HG02852 (cell line): ENCODE measurements at regions not wholly inside any gene's neighbourhood (a gene's known extent, or its start where the extent isn't known, plus 50 kb on each side); places are given as distances from the start of the nearest gene placed in this dataset.

ENCODE experiments used
- ATAC-seq: cut with Tn5 transposase; IDR thresholded peaks from one replicate; pipeline ENCODE4 v1.9.1; 2021; ENCODE audit warnings: mild to moderate bottlenecking, moderate library complexity; ENCODE audit not compliant: unreplicated experiment

DNA sequence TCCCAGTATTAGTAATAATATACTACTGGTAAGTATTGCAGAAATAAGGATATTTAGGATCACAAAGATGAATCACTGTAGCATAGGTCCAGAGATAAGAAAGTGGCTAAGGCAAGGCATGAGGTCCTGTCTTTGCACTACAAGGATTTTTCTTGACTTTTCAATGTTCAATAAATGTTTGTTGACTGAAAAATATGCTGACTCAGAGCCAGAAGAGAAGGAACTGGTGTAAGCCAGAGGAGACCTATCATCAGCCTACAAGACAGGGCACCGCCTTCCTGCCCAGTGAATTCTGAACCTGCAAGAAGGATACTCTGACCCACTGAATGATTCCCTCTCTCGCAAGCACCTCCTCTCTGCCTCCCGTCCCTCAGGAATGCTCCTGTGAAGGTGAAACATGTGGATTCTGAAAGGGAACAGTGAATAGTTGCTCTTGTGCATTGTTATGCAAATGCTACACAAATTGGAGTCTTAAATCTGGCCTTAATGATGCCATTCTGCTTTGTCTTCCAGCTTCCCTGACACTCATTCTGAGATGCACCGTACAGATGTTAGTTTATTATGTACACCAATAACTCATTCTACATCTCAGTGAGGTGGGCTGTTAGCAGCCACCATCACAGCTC is 540.0 kb downstream of the OMA1 start:
- no peak for ATAC-seq

DNA sequence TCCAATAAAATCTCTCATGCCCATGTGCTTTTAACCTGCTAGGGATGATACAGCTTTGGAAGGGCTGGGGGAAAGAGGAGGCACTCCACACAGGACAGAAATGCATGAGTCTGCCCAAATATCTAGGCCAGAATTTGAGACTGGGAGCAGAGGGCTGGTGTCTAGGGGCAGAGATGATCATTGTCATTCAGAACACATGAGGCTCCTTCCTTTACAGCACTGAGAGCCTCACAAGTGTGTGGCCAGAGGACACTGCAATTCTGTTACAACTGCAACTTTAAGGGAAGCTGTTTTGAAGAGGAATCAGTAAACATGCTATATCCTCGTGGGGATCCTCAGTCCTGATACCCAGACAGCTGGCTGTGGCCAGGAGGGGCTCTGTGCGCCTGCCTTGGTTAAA is 541.3 kb downstream of the OMA1 start:
- no peak for ATAC-seq

DNA sequence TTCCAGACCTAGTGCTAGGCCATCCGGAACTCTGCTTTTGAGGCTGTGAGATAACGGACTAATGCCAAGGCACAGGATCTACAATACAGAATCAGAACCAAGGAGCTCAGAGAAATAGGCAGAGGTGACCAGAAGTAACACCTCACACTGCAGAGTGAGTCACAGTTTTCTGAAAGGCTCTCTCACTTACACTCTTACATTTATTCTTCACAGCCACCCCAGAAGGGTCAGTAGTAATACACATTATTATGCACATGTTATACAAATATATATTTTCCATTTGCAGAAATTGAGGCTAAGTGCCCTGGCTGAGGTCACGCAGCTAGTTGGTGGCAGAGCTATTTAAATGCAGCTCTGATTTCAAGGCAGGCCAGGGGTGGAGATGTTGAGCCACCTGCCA is 542.5 kb downstream of the OMA1 start:
- no peak for ATAC-seq

DNA sequence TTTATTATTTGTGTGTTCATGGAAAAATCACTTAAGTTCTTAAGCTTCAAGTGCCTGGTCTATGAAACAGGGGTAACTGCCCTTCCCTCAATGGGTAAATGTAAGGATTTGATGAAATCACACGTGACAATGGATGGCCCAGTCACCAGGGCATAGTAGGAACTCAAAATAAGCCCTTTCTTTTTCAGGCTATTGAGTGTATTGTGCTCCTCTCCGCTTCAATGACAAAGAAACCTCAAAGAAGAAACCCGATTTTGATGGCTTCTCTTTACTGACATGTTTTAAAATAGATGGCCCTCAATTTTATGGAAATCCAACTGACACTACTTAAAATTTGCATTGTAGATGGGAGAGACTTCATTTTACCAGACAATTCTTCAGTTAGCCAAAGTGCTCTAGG is 543.5 kb downstream of the OMA1 start:
- ATAC-seq = no peak

DNA sequence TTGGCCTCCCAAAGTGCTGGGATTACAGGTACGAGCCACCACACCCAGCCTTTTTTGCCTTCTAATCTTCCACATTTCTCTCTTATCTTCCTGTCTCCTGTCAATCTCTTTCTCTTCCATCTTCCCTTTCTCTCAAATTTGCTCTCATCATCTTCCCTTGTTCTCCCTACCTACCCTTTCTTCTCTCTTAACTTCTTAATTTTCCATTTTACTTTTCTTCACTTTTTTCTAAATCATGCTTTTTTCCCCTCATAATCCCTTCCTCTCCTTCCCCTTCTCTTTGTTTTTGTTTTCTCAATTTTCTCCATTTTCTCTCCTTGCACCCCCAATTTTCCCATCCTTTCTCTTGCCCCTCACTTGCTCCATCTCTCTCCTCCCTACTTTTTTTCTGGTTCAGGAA is 545.7 kb downstream of the OMA1 start:
- no peak for ATAC-seq

DNA sequence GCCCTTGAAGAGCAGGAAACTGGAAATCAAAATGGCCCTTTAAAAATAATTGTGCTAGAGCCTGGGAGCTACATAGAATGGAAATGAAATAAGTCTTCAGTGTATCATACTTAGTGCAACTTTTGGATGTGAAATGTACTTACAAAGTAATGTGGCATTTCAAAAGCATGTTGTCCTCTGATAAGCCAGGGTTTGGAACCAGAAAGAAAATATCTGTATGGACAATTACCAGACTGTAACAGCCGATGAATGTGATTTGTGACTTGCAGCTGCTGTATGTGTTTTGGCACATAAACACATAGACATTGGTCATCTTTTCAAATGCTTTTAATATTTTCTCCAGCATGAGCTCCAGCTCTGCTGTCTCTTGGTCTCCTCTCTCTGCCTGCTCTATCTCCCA is 546.4 kb downstream of the OMA1 start:
- ATAC-seq = no peak

DNA sequence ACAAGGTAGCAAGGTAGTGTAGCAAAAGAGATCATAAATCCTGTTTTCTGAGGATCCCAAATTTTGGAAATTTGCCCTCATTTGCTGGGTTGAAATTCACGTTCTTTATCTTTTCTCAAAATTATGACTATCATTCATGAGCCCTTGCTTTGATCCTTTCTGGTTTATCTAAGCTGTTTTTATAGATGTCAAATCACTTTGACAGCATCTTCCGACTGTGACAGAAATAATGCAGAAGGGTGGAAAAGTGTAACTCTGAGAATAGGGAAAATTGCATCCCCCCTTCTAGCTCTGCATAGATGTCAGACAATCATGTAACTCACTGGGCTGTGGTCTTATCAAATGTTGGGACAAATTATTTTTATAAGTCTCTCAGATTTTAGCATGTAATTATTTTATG is 550.1 kb downstream of the OMA1 start:
- no peak for ATAC-seq

DNA sequence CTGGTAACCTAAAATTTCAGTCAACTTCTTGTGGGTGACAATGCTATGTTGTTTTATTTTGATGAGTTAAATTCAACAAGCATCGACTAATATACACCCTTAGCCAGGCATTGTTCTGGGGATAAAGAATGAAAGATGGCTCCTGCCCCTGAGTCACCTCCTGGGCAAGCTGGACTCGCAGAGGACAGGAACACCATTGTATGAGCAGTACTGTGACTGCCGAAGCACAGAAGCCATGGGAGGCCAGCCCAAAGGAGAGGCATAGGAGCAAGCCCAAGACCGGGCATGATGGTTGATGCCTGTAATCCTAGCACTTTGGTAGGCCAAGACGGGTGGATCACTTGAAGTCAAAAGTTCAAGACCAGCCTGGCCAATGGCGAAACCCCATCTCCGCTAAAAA is 555.2 kb downstream of the OMA1 start:
- ATAC-seq = no peak

DNA sequence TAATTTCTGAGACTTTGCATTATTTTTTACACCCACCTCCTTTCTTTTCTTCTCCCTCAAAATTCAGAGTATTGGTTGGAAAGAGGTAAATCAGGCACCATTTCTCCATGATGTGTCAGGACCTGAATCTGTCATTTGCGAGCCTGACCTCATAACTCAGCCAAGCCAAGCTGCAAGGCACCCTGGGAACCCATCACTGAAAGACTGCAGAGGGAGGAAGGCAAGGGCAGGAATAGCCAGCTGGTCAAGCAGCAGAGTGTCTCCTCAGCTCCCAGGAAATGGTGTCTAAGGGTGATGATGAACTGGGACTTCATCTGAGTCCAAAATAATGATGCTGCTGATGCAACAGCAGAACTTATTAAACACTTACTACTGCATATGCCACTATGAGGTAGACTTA is 556.6 kb downstream of the OMA1 start:
- ATAC-seq = no peak

DNA sequence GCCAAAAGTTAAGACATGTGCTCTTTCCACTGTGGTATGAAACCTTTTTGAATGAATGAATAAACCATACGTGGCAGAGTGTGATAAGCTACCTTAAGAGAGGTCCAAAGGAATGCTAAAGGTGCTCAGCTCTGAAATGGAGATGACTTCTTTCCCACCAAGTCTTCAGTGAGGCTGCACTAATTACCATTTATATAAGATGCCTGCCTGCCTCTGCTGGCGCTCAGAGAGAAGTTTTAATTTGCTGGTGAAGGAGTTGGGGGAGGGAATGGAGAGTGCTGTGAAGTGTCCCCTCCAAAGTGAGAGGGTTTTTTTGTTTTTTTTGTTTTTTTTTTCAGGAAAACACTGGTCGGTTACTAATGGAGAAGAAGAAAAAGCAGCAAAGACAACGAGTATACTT is 559.0 kb downstream of the OMA1 start:
- no peak for ATAC-seq

DNA sequence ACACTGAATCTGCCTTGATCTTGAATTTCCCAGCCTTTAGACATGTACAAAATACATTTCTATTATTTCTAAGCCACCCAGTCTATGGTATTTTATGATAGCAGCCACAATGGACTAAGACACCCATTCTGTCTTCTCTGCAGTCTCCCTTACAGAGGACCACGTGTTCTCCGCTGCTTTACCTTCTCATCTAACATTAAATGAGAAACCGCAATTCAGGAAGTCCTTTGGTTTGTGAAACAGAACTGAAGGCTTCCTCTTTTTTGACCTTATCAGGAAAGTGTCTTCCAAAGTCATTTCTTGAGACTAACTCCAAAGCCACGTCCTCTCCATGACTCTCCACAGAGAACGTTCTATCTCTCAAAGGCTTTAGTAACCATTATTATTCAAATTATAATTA is 560.1 kb downstream of the OMA1 start:
- ATAC-seq = no peak

DNA sequence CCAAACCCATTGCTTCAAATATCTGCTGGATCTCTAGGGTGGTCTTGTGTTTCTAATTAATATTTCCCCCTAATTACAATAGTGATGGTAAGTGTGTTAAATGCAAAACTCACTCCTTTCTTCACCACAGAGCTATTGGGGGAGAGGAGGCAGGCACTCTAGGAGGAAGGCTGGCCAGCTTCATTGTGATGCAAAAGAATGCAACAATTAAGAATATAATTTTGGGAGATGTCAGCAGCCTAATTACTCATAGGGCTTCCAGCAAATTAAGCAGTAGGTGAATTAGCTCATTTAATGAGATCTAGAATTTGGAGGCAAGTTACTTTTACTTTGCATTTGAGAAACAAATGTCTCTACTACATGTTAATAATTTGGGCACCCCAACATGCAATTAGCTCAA is 560.4 kb upstream of the DAB1 start:
- no peak for ATAC-seq

DNA sequence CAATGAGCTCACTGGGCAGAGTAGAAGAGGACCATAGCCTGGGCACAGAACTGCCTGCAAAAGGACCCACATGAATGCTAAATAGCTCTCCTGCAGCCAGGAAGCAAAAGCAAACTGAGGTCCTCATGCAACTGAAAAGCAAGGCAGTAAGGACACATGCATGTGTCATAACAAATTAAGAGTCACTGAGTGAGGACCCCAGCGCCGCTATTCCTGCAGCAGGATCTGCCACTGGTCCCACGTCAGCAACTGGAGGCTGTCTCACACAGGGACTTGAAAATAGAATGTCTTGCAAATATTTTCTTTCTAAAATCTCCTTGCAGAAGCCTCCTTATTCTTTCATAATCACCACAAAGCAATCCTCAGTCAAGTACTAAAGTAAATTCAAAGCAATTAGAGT is 559.6 kb upstream of the DAB1 start:
- ATAC-seq = no peak

DNA sequence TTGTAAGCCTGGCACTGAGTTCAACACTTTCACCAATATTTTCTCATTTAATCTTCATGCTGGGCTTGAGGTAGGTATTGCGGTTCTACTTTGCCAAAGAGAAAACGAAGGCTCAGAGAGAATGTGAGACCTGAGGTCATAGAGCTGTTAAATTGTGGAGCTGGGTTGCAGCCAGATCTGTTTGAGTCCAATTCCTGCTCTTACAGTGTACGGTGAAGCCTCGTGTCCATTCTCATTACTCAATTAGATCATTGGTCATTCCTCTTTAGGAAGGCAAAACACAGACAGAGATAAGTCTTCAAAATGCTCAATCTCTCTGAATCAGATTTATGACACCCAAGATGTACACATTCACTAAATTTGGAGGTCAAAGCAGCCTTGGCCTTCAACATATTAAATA is 559.0 kb upstream of the DAB1 start:
- ATAC-seq = no peak

DNA sequence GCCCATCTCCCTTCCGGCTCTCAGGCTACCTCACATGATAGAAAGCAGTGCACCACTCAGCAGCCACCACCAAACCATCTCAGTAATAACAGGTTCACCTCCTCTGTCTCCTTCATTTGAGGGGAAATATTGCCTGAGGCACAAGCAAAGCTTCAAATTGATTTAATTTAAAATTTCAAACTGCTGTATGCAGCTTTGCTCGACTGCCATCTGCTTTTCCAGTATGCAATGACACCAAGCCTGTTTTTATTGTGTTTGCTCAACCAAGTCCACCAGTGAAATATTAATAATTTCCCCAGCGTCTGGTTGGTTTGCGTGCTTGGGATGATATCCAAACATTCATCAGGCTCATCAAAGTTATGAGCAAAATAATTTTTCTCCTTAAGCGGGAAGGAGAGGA is 552.4 kb upstream of the DAB1 start:
- ATAC-seq = no peak

DNA sequence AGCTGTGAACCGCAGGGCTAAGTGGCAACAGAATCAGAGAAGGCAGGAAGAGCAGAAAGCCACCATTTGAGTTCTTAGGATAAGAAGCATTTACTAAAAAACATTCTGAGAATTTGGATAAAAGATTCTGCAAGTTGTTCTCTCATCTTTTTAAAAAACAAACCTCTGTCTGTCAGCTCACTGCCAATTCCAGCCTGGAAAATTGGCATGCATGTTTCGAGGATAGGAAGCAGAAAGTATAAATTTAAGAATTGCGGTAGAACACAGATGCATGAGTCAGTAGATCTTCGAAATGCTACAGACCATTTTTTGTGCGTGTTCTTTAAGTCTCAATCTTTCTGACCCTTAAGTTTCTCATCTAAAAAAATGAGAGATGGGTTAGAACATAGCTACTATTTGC is 544.5 kb upstream of the DAB1 start:
- ATAC-seq = no peak

DNA sequence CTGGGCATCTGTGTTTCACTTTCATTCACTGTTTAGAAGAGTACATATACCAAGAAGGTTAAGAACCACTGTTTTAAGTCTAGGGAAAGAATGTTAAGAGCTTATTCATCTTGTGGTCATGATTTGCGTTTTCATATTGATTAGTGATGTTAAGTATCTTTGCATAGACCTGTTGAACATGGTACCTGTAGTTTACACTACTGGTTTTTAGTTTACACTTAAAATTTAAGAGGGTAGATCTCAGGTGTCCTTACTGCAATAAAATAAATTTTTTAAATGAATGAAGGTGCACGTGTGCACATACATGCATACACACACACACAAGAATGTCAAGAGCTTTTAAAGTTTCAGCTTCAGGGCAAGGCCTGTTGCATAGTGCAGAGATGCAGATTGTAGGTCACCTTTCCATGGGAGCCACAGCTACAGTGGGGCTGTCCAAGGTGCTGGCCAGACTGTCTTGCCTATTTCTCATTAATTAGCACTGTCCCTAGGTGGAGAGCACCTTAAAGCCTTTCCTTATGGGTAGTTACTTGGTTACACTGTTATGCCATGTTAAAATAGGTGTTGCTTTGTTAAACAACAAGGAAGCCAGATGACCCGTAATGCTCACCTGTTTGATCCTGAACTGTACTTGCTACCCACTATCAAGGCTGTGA is 543.0 kb upstream of the DAB1 start:
- no peak for ATAC-seq

DNA sequence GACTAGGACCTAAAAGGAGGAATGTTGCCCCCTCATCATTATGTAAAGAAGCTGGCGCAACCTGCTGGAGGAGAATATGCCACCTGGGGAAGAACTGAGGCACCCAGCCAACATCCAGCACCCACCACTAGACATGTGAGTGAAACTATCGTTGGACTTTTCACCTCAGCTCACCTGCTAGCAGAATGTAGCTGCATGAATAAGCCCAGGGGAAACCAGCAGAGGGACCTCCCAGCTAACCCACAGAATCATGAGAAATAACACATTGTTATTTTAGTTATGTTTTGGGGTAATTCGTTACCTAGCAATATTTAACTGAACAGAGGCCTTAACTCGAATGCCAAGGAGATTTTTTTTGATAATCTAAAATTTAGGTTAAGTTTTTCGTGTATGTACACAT is 542.5 kb upstream of the DAB1 start:
- no peak for ATAC-seq

DNA sequence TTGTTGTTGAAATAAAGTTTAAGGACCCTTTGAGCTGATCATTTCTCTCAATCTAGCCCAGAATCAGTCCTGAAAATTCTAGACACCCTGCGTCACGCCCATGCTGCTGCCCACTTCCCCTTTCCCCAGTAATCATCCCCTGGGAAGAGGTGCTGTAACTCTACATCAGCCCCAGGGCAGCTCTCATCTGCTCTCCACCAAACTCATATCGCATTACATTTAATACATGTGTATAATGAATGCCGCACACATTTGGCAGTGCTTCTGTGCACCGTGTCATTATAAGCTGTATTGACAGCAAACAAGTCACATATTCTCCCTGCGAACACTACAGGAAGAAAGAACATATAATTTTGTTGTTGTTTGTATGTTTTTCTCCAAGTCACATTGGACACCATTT is 539.7 kb upstream of the DAB1 start:
- no peak for ATAC-seq

DNA sequence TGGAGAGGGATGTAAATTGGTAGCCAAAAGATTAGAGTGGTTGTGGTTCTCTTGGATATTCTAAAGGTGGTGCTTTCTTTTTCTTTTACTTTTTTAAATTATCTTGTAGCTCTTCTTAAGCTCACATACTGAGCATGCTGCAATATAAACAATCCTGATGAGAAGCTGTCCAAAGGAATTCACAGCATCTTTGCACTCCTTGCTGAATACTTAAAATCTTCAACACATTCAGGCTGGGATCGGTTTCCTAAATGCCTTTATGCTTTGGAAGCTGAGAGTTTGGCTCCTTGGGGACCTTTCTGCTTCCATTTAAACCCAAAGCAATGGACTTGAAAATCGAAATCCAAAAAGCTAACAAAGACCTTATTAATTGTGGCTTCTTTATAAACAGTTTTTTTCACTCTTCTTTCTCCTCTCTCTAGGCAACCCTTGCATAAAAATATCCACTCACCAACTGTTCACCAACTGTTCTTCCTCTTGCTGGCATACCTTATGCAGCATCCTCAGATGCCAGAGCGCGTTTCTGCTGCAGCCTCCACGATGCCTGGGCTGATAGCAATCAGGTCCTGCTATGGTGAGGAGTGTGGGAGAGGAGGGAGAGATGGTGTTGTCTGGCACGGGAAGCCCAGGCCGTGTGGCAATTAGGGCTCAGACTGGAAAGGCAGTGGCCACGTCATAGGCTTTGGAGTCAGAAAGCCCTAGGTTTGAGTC is 535.8 kb upstream of the DAB1 start:
- no peak for ATAC-seq

DNA sequence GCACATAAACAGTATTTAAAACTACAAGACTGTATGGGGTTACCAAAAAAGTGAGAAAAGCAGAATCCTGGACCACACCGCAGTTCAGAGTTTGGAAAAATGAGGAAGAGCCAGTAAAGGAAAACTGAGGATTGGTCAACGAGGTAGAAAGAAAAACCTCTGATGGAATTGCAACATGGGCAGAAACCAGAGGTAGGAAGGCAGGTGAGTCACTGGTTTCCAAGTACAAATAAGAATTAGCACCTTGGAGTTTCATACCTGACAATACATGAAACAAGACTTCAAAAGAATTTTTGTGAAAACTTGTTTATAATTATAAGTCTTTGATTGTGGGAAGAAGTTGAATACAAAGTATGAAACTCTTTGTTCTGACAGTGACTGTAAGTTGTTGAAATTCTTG is 533.7 kb upstream of the DAB1 start:
- no peak for ATAC-seq

DNA sequence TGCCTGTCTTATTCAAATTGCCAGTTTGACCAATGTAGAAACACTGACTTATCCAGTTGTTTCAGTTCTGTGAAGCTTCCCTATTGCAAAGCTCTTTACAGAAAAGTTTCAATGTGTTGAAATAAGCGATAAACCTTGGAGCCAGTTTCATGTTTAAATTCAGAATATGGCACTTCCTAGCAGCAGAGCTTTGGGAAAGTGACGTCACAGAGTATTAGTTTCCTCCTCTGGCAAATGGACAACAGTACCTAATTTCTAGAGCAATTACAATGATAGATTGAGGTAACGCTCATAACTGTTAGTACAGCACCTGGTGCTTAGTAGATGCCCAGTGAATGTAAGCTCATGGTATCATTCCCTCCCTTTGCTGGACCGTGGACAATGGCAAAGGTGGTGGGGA is 527.5 kb upstream of the DAB1 start:
- no peak for ATAC-seq

DNA sequence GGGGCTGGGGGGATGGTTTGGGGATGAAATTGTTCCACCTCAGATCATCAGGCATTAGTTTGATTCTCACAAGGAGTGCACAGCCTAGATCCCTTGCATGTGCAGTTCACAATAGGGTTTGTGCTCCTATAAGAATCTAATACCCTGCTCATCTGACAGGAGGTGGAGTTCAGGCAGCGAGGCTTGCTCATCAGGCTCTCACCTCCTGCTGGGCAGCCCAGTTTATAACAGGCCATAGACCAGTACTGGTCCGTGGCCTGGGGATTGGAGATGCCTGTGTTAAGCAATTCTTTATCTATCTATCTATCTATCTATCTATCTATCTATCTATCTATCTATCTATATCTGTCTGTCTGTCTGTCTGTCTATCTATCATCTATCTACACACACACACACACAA is 525.3 kb upstream of the DAB1 start:
- no peak for ATAC-seq
